ENCODE measurements at regions not wholly inside any gene's neighbourhood (a gene's known extent, or its start where the extent isn't known, plus 50 kb on each side); places are given as distances from the start of the nearest gene placed in this dataset.

DNA sequence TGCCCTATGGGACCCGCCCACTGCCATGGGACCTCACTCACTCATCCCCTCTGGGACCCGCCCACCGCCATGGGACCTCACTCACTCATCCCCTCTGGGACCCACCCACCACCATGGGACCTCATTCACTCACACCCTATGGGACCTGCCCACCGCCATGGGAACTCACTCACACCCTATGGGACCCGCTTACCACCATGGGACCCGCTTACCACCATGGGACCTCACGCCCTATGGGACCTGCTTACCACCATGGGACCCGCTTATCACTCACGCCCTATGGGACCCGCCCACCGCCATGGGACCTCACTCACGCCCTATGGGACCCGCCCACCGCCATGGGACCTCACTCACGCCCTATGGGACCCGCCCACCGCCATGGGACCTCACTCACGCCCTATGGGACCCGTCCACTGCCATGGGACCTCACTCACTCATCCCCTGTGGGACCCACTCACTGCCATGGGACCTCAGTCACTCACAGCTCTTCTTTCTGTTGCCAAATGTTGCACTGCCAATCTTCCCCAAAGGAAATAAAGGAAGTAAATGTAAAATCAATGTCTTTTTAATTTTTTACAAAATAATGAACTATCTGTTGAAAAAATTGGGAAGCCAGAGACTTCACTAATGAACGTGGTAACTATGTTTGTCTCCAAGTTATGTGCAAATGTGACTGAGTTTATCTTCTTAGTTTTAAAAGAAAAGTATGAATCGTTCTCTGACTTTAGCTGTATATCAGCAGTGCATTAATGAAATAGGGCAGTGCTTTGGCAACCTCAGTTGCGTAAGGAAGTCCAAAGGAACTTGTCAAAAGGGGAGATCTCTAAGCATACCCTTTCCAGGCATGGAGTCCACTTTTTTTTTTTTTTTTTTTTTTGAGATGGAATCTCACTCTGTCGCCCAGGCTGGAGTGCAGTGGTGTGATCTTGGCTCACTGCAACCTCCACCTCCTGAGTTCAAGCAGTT lies 101.5 kb upstream of the MGAT5 start:
- Histone ChIP-seq H3K4me1 (no peaks in the 10 kb centered on the region), H3K36me3 (ENCODE audit: control insufficient read depth, insufficient read depth, low read length) (no peaks in the 10 kb centered on the region; the same call in 1 of the 2 replicates), H3K4me3 (ENCODE audit: low read depth, low read length) (no peak overlapping the region), H3K9me3 (no peaks in the 10 kb centered on the region), H3K27me3 (replicated peaks; ENCODE audit: control insufficient read depth, insufficient read depth, low read length) (no peaks in the 10 kb centered on the region)
- peaks cover 12% of the 10 kb centered on the region for H3K9me3 Mint-ChIP-seq (ENCODE audit: unreplicated experiment)
- no peaks in the 10 kb centered on the region for H3K4me1 Mint-ChIP-seq (ENCODE audit: low read depth, unreplicated experiment)
- TF ChIP-seq, protein P1, sequence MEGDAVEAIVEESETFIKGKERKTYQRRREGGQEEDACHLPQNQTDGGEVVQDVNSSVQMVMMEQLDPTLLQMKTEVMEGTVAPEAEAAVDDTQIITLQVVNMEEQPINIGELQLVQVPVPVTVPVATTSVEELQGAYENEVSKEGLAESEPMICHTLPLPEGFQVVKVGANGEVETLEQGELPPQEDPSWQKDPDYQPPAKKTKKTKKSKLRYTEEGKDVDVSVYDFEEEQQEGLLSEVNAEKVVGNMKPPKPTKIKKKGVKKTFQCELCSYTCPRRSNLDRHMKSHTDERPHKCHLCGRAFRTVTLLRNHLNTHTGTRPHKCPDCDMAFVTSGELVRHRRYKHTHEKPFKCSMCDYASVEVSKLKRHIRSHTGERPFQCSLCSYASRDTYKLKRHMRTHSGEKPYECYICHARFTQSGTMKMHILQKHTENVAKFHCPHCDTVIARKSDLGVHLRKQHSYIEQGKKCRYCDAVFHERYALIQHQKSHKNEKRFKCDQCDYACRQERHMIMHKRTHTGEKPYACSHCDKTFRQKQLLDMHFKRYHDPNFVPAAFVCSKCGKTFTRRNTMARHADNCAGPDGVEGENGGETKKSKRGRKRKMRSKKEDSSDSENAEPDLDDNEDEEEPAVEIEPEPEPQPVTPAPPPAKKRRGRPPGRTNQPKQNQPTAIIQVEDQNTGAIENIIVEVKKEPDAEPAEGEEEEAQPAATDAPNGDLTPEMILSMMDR (IDR thresholded peaks at IDR 0.05; ENCODE audit: insufficient read depth in 1 of 2, low read depth in 1 of 2, low read length in 1 of 2, severe bottlenecking in 1 of 2, unreplicated experiment in 1 of 2): no peak
- no peaks in the 10 kb centered on the region for H3K27me3 Mint-ChIP-seq (ENCODE audit: insufficient read depth, unreplicated experiment)
- DNase-seq: no peak
- CTCF ChIA-PET: no interaction called here
- H3K36me3 Mint-ChIP-seq (ENCODE audit: insufficient read depth, unreplicated experiment): peaks cover 11% of the 10 kb centered on the region
- no peak overlapping the region for H3K27ac Mint-ChIP-seq (ENCODE audit: unreplicated experiment)
- intact Hi-C loops (cut with micrococcal nuclease; ENCODE audit: unreplicated experiment): no loop called here
- no TSS peak for BruUV-seq (replicated peaks)
- POLR2A ChIA-PET: no interaction called here
- H3K4me3 Mint-ChIP-seq (ENCODE audit: unreplicated experiment): no peak overlapping the region

DNA sequence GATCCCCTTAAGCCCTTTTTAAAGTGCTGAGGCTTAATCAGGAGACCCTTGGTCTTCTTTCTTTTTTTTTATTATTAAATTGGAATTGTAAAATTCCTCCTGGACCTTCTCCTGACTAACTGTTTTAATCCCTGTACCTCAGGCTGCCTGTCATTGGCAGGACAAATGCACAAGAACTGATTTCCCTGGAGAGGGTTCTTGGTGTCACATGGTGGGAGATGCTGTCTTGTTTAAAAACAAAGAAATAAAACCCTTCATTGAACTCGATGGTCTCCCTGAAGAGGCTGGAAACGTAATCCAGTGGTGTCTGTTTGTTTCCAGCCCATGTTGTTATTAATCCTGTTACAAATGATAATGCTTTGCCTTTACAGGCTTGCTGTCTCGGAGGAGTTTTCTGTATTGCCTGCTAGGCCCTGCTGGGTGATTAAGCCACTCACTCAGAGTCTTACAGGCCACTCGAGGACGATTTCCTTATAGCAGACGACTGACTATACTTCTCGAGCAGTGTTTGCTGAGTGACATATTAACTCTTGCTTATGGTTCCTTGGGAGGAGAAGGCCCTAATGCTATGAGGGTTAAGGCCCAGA lies 100.5 kb upstream of the MGAT5 start:
- Histone ChIP-seq H3K27me3 (replicated peaks; ENCODE audit: control insufficient read depth, insufficient read depth, low read length) (no peaks in the 10 kb centered on the region), H3K36me3 (ENCODE audit: control insufficient read depth, insufficient read depth, low read length) (no peaks in the 10 kb centered on the region; the same call in 1 of the 2 replicates), H3K4me1 (no peaks in the 10 kb centered on the region), H3K9me3 (no peaks in the 10 kb centered on the region), H3K4me3 (ENCODE audit: low read depth, low read length) (no peak overlapping the region)
- no peak overlapping the region for H3K27ac Mint-ChIP-seq (ENCODE audit: unreplicated experiment)
- no TSS peak for BruUV-seq (replicated peaks)
- H3K4me1 Mint-ChIP-seq (ENCODE audit: low read depth, unreplicated experiment): no peaks in the 10 kb centered on the region
- peaks cover 12% of the 10 kb centered on the region for H3K9me3 Mint-ChIP-seq (ENCODE audit: unreplicated experiment)
- POLR2A ChIA-PET: no interaction called here
- H3K36me3 Mint-ChIP-seq (ENCODE audit: insufficient read depth, unreplicated experiment): peaks cover 11% of the 10 kb centered on the region
- DNase-seq: no peak
- intact Hi-C loops (cut with micrococcal nuclease; ENCODE audit: unreplicated experiment): no loop called here
- H3K4me3 Mint-ChIP-seq (ENCODE audit: unreplicated experiment): no peak overlapping the region
- TF ChIP-seq, protein P1 (IDR thresholded peaks at IDR 0.05; ENCODE audit: insufficient read depth in 1 of 2, low read depth in 1 of 2, low read length in 1 of 2, severe bottlenecking in 1 of 2, unreplicated experiment in 1 of 2): no peak
- CTCF ChIA-PET: no interaction called here
- no peaks in the 10 kb centered on the region for H3K27me3 Mint-ChIP-seq (ENCODE audit: insufficient read depth, unreplicated experiment)

DNA sequence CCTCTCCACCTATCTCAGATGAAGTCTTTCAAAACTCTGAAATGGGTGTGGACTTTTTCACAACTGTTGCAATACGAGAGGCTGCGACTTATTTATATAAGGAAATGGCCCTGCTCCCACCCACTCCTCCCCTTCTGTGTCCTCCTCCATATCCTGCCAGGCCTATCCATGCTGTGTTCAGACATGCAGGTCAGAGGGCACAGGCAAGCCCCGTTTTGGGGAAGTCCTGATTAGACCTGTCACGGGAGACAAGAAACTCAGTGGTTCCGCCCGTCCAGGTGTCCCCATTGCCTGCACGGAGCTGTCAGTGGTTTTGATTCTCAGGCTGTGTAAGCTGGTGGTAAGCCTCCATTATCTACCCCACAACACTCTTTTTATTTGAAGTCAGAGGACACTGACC lies 99.6 kb upstream of the MGAT5 start:
- Histone ChIP-seq H3K27me3 (replicated peaks; ENCODE audit: control insufficient read depth, insufficient read depth, low read length) (no peaks in the 10 kb centered on the region), H3K9me3 (no peaks in the 10 kb centered on the region), H3K36me3 (ENCODE audit: control insufficient read depth, insufficient read depth, low read length) (no peaks in the 10 kb centered on the region; the same call in 1 of the 2 replicates), H3K4me3 (ENCODE audit: low read depth, low read length) (no peak overlapping the region), H3K4me1 (no peaks in the 10 kb centered on the region)
- DNase-seq: no peak
- POLR2A ChIA-PET: no interaction called here
- TF ChIP-seq, protein P1 (IDR thresholded peaks at IDR 0.05; ENCODE audit: insufficient read depth in 1 of 2, low read depth in 1 of 2, low read length in 1 of 2, severe bottlenecking in 1 of 2, unreplicated experiment in 1 of 2): no peak
- BruUV-seq (replicated peaks): no TSS peak
- Mint-ChIP-seq H3K27me3 (ENCODE audit: insufficient read depth, unreplicated experiment) (no peaks in the 10 kb centered on the region), H3K9me3 (ENCODE audit: unreplicated experiment) (peaks cover 12% of the 10 kb centered on the region), H3K36me3 (ENCODE audit: insufficient read depth, unreplicated experiment) (peaks cover 11% of the 10 kb centered on the region), H3K27ac (ENCODE audit: unreplicated experiment) (no peak overlapping the region), H3K4me3 (ENCODE audit: unreplicated experiment) (no peak overlapping the region), H3K4me1 (ENCODE audit: low read depth, unreplicated experiment) (no peaks in the 10 kb centered on the region)
- CTCF ChIA-PET: no interaction called here
- intact Hi-C loops (cut with micrococcal nuclease; ENCODE audit: unreplicated experiment): no loop called here
